ENCODE measurements at regions not wholly inside any gene's neighbourhood (a gene's known extent, or its start where the extent isn't known, plus 50 kb on each side); places are given as distances from the start of the nearest gene placed in this dataset.

GRCh38 chr11:29773656-29774264 lies 243.1 kb downstream of the KCNA4 start:
- H3K27ac ChIP-seq (ENCODE audit: low read depth, low read length), result no peak overlapping the region
- no TSS peak for BruUV-seq (replicated peaks)
- no peaks in the 10 kb centered on the region for H3K27me3 ChIP-seq (ENCODE audit: insufficient read depth, low read length)
- no peaks in the 10 kb centered on the region for H3K36me3 ChIP-seq (ENCODE audit: control insufficient read depth in 1 of 2, insufficient read depth in 2 of 2, low read length in 2 of 2)
- H3K9me2 ChIP-seq (ENCODE audit: insufficient read depth), result no peaks in the 10 kb centered on the region
- no peak overlapping the region for H3K9ac ChIP-seq (ENCODE audit: low read length)
- intact Hi-C loops (cut with micrococcal nuclease), result no loop called here
- H3K79me2 ChIP-seq (ENCODE audit: insufficient read depth, low read length), result no peaks in the 10 kb centered on the region
- no peaks in the 10 kb centered on the region for H3K4me1 ChIP-seq (ENCODE audit: control insufficient read depth in 1 of 2, insufficient read depth in 2 of 2, low read length in 2 of 2)
- ChIA-PET RAD21 (ENCODE audit: low non-redundant PET in 1 of 2, low total read pairs in 2 of 2, uncharacterized antibody in 2 of 2, unreplicated experiment in 2 of 2) (no interaction called here), POLR2A (no interaction called here), CTCF (no interaction called here)
- DNase-seq (ENCODE audit: low read depth, low spot score) (no peak), ATAC-seq (no peak)
- no peak overlapping the region for H2AFZ ChIP-seq (ENCODE audit: low read depth, low read length, poor library complexity, severe bottlenecking)
- H4K20me1 ChIP-seq (ENCODE audit: insufficient read depth), result no peaks in the 10 kb centered on the region
- H3K4me3 ChIP-seq (replicated peaks in 1 of 2; ENCODE audit: low read depth in 1 of 2, low read length in 2 of 2), result no peak overlapping the region
- H3K9me3 ChIP-seq (ENCODE audit: control insufficient read depth in 1 of 2, insufficient read depth in 1 of 2, low read depth in 1 of 2, low read length in 2 of 2), result no peaks in the 10 kb centered on the region; a peak in 1 of 4 replicates
- no peak overlapping the region for H3K4me2 ChIP-seq (ENCODE audit: low read length)
- TF ChIP-seq SRF (IDR thresholded peaks at IDR 0.05; ENCODE audit: low read depth), result no peak
- no peak for TF ChIP-seq FOSL1 (IDR thresholded peaks at IDR 0.05; ENCODE audit: low read depth)
- TF ChIP-seq CBX3 (IDR thresholded peaks at IDR 0.05; ENCODE audit: low read depth), result no peak
- no peak for TF ChIP-seq RAD21 (IDR thresholded peaks at IDR 0.05; ENCODE audit: low read depth)
- TF ChIP-seq SIN3A (IDR thresholded peaks at IDR 0.05; ENCODE audit: low read depth), result no peak
- TF ChIP-seq EGR1 (IDR thresholded peaks at IDR 0.05; ENCODE audit: low read depth), result no peak
- TF ChIP-seq, protein P1, sequence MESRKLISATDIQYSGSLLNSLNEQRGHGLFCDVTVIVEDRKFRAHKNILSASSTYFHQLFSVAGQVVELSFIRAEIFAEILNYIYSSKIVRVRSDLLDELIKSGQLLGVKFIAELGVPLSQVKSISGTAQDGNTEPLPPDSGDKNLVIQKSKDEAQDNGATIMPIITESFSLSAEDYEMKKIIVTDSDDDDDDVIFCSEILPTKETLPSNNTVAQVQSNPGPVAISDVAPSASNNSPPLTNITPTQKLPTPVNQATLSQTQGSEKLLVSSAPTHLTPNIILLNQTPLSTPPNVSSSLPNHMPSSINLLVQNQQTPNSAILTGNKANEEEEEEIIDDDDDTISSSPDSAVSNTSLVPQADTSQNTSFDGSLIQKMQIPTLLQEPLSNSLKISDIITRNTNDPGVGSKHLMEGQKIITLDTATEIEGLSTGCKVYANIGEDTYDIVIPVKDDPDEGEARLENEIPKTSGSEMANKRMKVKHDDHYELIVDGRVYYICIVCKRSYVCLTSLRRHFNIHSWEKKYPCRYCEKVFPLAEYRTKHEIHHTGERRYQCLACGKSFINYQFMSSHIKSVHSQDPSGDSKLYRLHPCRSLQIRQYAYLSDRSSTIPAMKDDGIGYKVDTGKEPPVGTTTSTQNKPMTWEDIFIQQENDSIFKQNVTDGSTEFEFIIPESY (IDR thresholded peaks at IDR 0.05; ENCODE audit: extremely low read depth, insufficient replicate concordance, low read length), result no peak
- TF ChIP-seq EZH2 (IDR thresholded peaks at IDR 0.05), result no peak

DNA sequence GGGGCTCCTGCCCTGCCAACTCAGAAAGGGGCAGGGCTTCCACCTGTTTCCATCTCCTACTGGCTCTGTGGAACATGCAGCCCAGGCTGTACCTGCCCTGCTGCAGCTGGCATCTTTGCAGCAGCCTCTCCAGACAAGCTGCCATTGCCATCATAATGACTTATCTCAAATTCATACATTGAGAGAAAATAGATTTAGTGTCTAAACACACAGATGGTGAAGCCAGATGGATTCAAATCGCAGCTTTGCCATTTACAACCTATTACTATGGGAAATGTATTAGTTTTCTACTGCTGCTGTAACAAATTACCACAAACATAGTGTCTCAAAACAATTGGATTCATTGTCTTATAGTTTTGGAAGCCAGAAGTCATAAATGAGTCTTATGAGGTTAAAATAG lies 260.0 kb downstream of the KCNA4 start:
- RAD21 ChIA-PET (ENCODE audit: low non-redundant PET in 1 of 2, low total read pairs in 2 of 2, uncharacterized antibody in 2 of 2, unreplicated experiment in 2 of 2), result no interaction called here
- intact Hi-C loops (cut with micrococcal nuclease), result no loop called here
- no peaks in the 10 kb centered on the region for H3K9me2 ChIP-seq (ENCODE audit: insufficient read depth)
- ATAC-seq (no peak), DNase-seq (ENCODE audit: low read depth, low spot score) (no peak)
- no peak overlapping the region for H2AFZ ChIP-seq (ENCODE audit: low read depth, low read length, poor library complexity, severe bottlenecking)
- H3K4me2 ChIP-seq (ENCODE audit: low read length), result no peak overlapping the region
- no peaks in the 10 kb centered on the region for H3K4me1 ChIP-seq (ENCODE audit: control insufficient read depth in 1 of 2, insufficient read depth in 2 of 2, low read length in 2 of 2)
- no peak overlapping the region for H3K4me3 ChIP-seq (replicated peaks in 1 of 2; ENCODE audit: low read depth in 1 of 2, low read length in 2 of 2)
- no peaks in the 10 kb centered on the region for H3K79me2 ChIP-seq (ENCODE audit: insufficient read depth, low read length)
- H4K20me1 ChIP-seq (ENCODE audit: insufficient read depth), result no peaks in the 10 kb centered on the region
- CTCF ChIA-PET, result no interaction called here
- no peak overlapping the region for H3K27ac ChIP-seq (ENCODE audit: low read depth, low read length)
- no peak overlapping the region for H3K9ac ChIP-seq (ENCODE audit: low read length)
- H3K27me3 ChIP-seq (ENCODE audit: insufficient read depth, low read length), result no peaks in the 10 kb centered on the region
- H3K9me3 ChIP-seq (ENCODE audit: control insufficient read depth in 1 of 2, insufficient read depth in 1 of 2, low read depth in 1 of 2, low read length in 2 of 2), result peaks cover 0 to 10% of the 10 kb centered on the region in 2 experiments; a peak in 1 of 4 replicates
- BruUV-seq (replicated peaks), result no TSS peak
- H3K36me3 ChIP-seq (ENCODE audit: control insufficient read depth in 1 of 2, insufficient read depth in 2 of 2, low read length in 2 of 2), result no peaks in the 10 kb centered on the region
- POLR2A ChIA-PET, result no interaction called here
- TF ChIP-seq SRF (IDR thresholded peaks at IDR 0.05; ENCODE audit: low read depth) (no peak), SP1 (IDR thresholded peaks at IDR 0.05; ENCODE audit: low read depth) (no peak), ZFX (IDR thresholded peaks at IDR 0.05) (no peak), SIN3A (IDR thresholded peaks at IDR 0.05; ENCODE audit: low read depth) (no peak), ZNF274 (IDR thresholded peaks at IDR 0.05; ENCODE audit: low read depth, low read length) (no peak), YY1 (IDR thresholded peaks at IDR 0.05; ENCODE audit: extremely low read depth, insufficient replicate concordance, low read depth, low read length) (no peak), ELF1 (IDR thresholded peaks at IDR 0.05; ENCODE audit: borderline replicate concordance, low read depth) (no peak), CEBPB (IDR thresholded peaks at IDR 0.05; ENCODE audit: low read depth) (no peak), EGR1 (IDR thresholded peaks at IDR 0.05; ENCODE audit: low read depth) (no peak), POLR2A (IDR thresholded peaks at IDR 0.05; ENCODE audit: borderline replicate concordance, extremely low read depth, insufficient read depth, insufficient read length) (no peak)
- TF ChIP-seq, protein P2, sequence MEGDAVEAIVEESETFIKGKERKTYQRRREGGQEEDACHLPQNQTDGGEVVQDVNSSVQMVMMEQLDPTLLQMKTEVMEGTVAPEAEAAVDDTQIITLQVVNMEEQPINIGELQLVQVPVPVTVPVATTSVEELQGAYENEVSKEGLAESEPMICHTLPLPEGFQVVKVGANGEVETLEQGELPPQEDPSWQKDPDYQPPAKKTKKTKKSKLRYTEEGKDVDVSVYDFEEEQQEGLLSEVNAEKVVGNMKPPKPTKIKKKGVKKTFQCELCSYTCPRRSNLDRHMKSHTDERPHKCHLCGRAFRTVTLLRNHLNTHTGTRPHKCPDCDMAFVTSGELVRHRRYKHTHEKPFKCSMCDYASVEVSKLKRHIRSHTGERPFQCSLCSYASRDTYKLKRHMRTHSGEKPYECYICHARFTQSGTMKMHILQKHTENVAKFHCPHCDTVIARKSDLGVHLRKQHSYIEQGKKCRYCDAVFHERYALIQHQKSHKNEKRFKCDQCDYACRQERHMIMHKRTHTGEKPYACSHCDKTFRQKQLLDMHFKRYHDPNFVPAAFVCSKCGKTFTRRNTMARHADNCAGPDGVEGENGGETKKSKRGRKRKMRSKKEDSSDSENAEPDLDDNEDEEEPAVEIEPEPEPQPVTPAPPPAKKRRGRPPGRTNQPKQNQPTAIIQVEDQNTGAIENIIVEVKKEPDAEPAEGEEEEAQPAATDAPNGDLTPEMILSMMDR (IDR thresholded peaks at IDR 0.05 in 2 of 3, conservative IDR thresholded peaks at IDR 0.05 in 1 of 3; ENCODE audit: borderline replicate concordance in 1 of 3, insufficient read depth in 1 of 3, low read depth in 2 of 3, low read length in 2 of 3), result no peak
